H9 (cell line): ENCODE measurements at regions not wholly inside any gene's neighbourhood (a gene's known extent, or its start where the extent isn't known, plus 50 kb on each side); places are given as distances from the start of the nearest gene placed in this dataset.

ENCODE experiments used
- DNase-seq: peaks from one replicate; pipeline ENCODE4 v3.0.0-alpha.2; 2017
- H2AFZ ChIP-seq: one replicate; pipeline ENCODE4 v1.6.1; 2013; ENCODE audit warnings: mild to moderate bottlenecking, low read length, control low read depth, moderate library complexity
- H2AK5ac ChIP-seq: 2 replicates; pipeline ENCODE4 v1.6.1; 2013; ENCODE audit warnings: low read length, control low read depth, mixed read lengths; ENCODE audit not compliant: insufficient read length
- H2BK120ac ChIP-seq: one replicate; pipeline ENCODE4 v1.6.1; 2013; ENCODE audit warnings: low read depth, mild to moderate bottlenecking, low read length, control low read depth, inconsistent platforms; ENCODE audit not compliant: poor library complexity, severe bottlenecking
- H2BK12ac ChIP-seq: 2 replicates; pipeline ENCODE4 v1.6.1; 2013; ENCODE audit warnings: low read length, control low read depth, mixed read lengths, low read depth; ENCODE audit not compliant: insufficient read length
- H2BK15ac ChIP-seq: 2 replicates; pipeline ENCODE4 v1.6.1; 2013; ENCODE audit warnings: low read depth, low read length, control low read depth
- H2BK20ac ChIP-seq: one replicate; pipeline ENCODE4 v1.6.1; 2013; ENCODE audit warnings: low read depth, mild to moderate bottlenecking, low read length, control low read depth, inconsistent platforms; ENCODE audit not compliant: poor library complexity, severe bottlenecking
- H2BK5ac ChIP-seq: 2 replicates; pipeline ENCODE4 v1.6.1; 2013; ENCODE audit warnings: low read length, control low read depth, mixed read lengths; ENCODE audit not compliant: insufficient read length
- H3K14ac ChIP-seq: 2 replicates; pipeline ENCODE4 v1.6.1; 2013; ENCODE audit warnings: low read length, control low read depth; ENCODE audit not compliant: insufficient read depth
- H3K18ac ChIP-seq: 2 replicates; pipeline ENCODE4 v1.6.1; 2013; ENCODE audit warnings: low read depth, mild to moderate bottlenecking, mixed read lengths, low read length, control low read depth; ENCODE audit not compliant: insufficient read length
- H3K23ac ChIP-seq: 2 replicates; pipeline ENCODE4 v1.6.1; 2013; ENCODE audit warnings: low read length, control low read depth, mixed read lengths, low read depth; ENCODE audit not compliant: insufficient read length
- H3K23me2 ChIP-seq: 2 replicates; pipeline ENCODE4 v1.6.1; 2013; ENCODE audit warnings: low read depth, mild to moderate bottlenecking, mixed read lengths, low read length, control low read depth; ENCODE audit not compliant: insufficient read length, poor library complexity, severe bottlenecking
- H3K27ac ChIP-seq: 2 replicates; pipeline ENCODE4 v1.5.1; 2013; ENCODE audit warnings: low read length, control low read depth, mixed read lengths, low read depth; ENCODE audit not compliant: insufficient read length
- H3K27me3 ChIP-seq: 2 replicates; pipeline ENCODE4 v1.6.1; 2013; ENCODE audit warnings: low read length, control low read depth, inconsistent platforms; ENCODE audit not compliant: insufficient read depth
- H3K4ac ChIP-seq: 2 replicates; pipeline ENCODE4 v1.6.1; 2013; ENCODE audit warnings: low read depth, mild to moderate bottlenecking, control low read depth, inconsistent platforms, low read length, moderate library complexity
- H3K4me1 ChIP-seq: 2 replicates; pipeline ENCODE4 v1.6.1; 2013; ENCODE audit warnings: low read length, control low read depth, inconsistent platforms; ENCODE audit not compliant: insufficient read depth
- H3K4me2 ChIP-seq: 2 replicates; pipeline ENCODE4 v1.6.1; 2013; ENCODE audit warnings: low read length, control low read depth, mixed read lengths; ENCODE audit not compliant: insufficient read length, insufficient read depth
- H3K56ac ChIP-seq: 2 replicates; pipeline ENCODE4 v1.6.1; 2013; ENCODE audit warnings: low read depth, mild to moderate bottlenecking, mixed read lengths, low read length, control low read depth; ENCODE audit not compliant: insufficient read length
- H3K79me1 ChIP-seq: 2 replicates; pipeline ENCODE4 v1.6.1; 2013; ENCODE audit warnings: low read depth, mild to moderate bottlenecking, moderate library complexity, low read length, control low read depth, inconsistent platforms; ENCODE audit not compliant: insufficient read depth, poor library complexity, severe bottlenecking
- H3K79me2 ChIP-seq: 2 replicates; pipeline ENCODE4 v1.6.1; 2013; ENCODE audit warnings: low read length, control low read depth, inconsistent platforms; ENCODE audit not compliant: insufficient read depth
- H3K9ac ChIP-seq: 2 replicates; pipeline ENCODE4 v1.6.1; 2013; ENCODE audit warnings: low read length, control low read depth, mixed read lengths; ENCODE audit not compliant: insufficient read length; ENCODE audit errors: extremely low read depth
- H3K9me3 ChIP-seq: one replicate; pipeline ENCODE4 v1.6.1; 2013; ENCODE audit warnings: low read depth, low read length, inconsistent platforms; ENCODE audit not compliant: control insufficient read depth
- H3T11ph ChIP-seq: one replicate; pipeline ENCODE4 v1.6.1; 2013; ENCODE audit warnings: mild to moderate bottlenecking, low read length, control low read depth, inconsistent platforms
- H4K20me1 ChIP-seq: one replicate; pipeline ENCODE4 v1.6.1; 2013; ENCODE audit not compliant: control insufficient read depth, insufficient read length, insufficient read depth
- H4K5ac ChIP-seq: 2 replicates; pipeline ENCODE4 v1.6.1; 2013; ENCODE audit warnings: low read depth, mild to moderate bottlenecking, mixed read lengths, low read length, control low read depth; ENCODE audit not compliant: insufficient read length
- H4K8ac ChIP-seq: replicated peaks from 2 replicates; pipeline ENCODE4 v1.6.1; 2013; ENCODE audit warnings: low read length, control low read depth, mixed read lengths, low read depth; ENCODE audit not compliant: insufficient read length
- H4K91ac ChIP-seq: 2 replicates; pipeline ENCODE4 v1.6.1; 2013; ENCODE audit warnings: low read depth, mild to moderate bottlenecking, moderate library complexity, mixed read lengths, low read length, control low read depth; ENCODE audit not compliant: insufficient read length
- H3K27ac Mint-ChIP-seq, 3 experiments: 2 replicates in 2 of 3; 3 replicates in 1 of 3; pipeline ENCODE4 v1.8.0; 2020 to 2021; ENCODE audit warnings: mixed read lengths in 3 of 3, mild to moderate bottlenecking in 1 of 3, moderate library complexity in 1 of 3
- H3K27me3 Mint-ChIP-seq: 2 replicates; pipeline ENCODE4 v1.8.0; 2021; ENCODE audit warnings: low read depth, mild to moderate bottlenecking, moderate library complexity, mixed read lengths
- H3K36me3 Mint-ChIP-seq, 3 experiments: 2 replicates in 2 of 3; 3 replicates in 1 of 3; pipeline ENCODE4 v1.8.0; 2020 to 2021; ENCODE audit warnings: low read depth in 3 of 3, mixed read lengths in 3 of 3; ENCODE audit not compliant: insufficient read depth in 1 of 3
- H3K4me1 Mint-ChIP-seq, 2 experiments: 2 replicates each; pipeline ENCODE4 v1.8.0; 2020; ENCODE audit warnings: mixed read lengths in 2 of 2
- H3K4me3 Mint-ChIP-seq, 2 experiments: 2 replicates in 1 of 2; 3 replicates in 1 of 2; pipeline ENCODE4 v1.8.0; 2020 to 2021; ENCODE audit warnings: mild to moderate bottlenecking in 2 of 2, mixed read lengths in 2 of 2, moderate library complexity in 1 of 2
- H3K9me3 Mint-ChIP-seq, 2 experiments: 2 replicates in 1 of 2; 3 replicates in 1 of 2; pipeline ENCODE4 v1.8.0; 2020; ENCODE audit warnings: mild to moderate bottlenecking in 2 of 2, mixed read lengths in 2 of 2, moderate library complexity in 1 of 2
- WGBS: extraction: QIAGEN DNeasy Blood & Tissue Kit; methylation state at CpG from one replicate; pipeline ENCODE4 v1.1.7; 2013; ENCODE audit warnings: missing lambda C conversion rate, low lambda C conversion rate, mixed read lengths; ENCODE audit not compliant: insufficient read length; ENCODE audit errors: extremely low coverage; 5-methylcytosine and 5-hydroxymethylcytosine counted together
- TF ChIP-seq, protein P1 (sequence below): fragments of 200-600 bp; sonication (generic); conservative IDR thresholded peaks from 3 replicates; pipeline ENCODE4 v1.8.0; 2021; ENCODE audit warnings: antibody characterized with exemption, mild to moderate bottlenecking

DNA sequence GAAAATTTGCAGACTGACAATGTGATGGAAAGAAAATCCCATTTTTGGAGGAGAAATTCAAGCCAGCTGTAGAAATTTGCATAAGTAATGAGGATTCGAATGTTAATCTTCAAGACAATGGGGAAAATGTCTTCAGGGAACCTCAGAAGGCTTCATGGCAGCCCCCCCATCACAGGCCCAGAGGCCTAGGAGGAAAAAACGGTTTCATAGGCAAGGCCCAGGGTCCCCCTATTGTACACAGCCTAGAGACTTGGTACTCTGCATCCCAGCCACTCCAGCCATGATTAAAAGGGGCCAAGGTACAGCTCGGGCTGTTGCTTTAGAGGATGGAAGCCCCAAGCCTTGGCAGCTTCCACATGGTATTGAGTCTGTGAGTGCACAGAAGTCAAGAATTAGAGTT, 303.6 kb upstream of the PCDH7 start:
- no peak overlapping the region for H3K27ac Mint-ChIP-seq
- Histone ChIP-seq H4K20me1 (no peaks in the 10 kb centered on the region), H3K4me2 (no peak overlapping the region), H3K23ac (no peak overlapping the region), H3K23me2 (no peaks in the 10 kb centered on the region), H3K14ac (no peak overlapping the region), H2BK12ac (no peak overlapping the region), H2BK120ac (no peak overlapping the region), H3K27me3 (no peaks in the 10 kb centered on the region), H3K4me1 (no peaks in the 10 kb centered on the region), H3K79me1 (no peaks in the 10 kb centered on the region), H3K9me3 (peaks cover 5% of the 10 kb centered on the region), H2AK5ac (no peak overlapping the region), H2AFZ (no peak overlapping the region), H3K56ac (no peak overlapping the region), H4K8ac (no peak overlapping the region), H3K79me2 (no peaks in the 10 kb centered on the region), H3K18ac (no peak overlapping the region), H2BK5ac (no peak overlapping the region), H4K5ac (no peak overlapping the region), H3K27ac (no peak overlapping the region), H3T11ph (no peak overlapping the region), H2BK20ac (no peak overlapping the region), H3K4ac (no peak overlapping the region), H3K9ac (no peak overlapping the region), H4K91ac (no peak overlapping the region), H2BK15ac (no peak overlapping the region)
- no peaks in the 10 kb centered on the region for H3K4me1 Mint-ChIP-seq
- WGBS, result no CpG with 5 or more reads among the region's 3 CpGs
- H3K27me3 Mint-ChIP-seq, result no peaks in the 10 kb centered on the region; the same call in 1 of the 2 replicates
- DNase-seq, result no peak
- TF ChIP-seq, protein P1, sequence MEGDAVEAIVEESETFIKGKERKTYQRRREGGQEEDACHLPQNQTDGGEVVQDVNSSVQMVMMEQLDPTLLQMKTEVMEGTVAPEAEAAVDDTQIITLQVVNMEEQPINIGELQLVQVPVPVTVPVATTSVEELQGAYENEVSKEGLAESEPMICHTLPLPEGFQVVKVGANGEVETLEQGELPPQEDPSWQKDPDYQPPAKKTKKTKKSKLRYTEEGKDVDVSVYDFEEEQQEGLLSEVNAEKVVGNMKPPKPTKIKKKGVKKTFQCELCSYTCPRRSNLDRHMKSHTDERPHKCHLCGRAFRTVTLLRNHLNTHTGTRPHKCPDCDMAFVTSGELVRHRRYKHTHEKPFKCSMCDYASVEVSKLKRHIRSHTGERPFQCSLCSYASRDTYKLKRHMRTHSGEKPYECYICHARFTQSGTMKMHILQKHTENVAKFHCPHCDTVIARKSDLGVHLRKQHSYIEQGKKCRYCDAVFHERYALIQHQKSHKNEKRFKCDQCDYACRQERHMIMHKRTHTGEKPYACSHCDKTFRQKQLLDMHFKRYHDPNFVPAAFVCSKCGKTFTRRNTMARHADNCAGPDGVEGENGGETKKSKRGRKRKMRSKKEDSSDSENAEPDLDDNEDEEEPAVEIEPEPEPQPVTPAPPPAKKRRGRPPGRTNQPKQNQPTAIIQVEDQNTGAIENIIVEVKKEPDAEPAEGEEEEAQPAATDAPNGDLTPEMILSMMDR, result no peak
- peaks cover 56 to 75% of the 10 kb centered on the region in 2 experiments for H3K9me3 Mint-ChIP-seq
- no peak overlapping the region for H3K4me3 Mint-ChIP-seq
- H3K36me3 Mint-ChIP-seq, result peaks cover 26 to 68% (median 50%) of the 10 kb centered on the region in 3 experiments
